NCI-H2029 (cell line): ENCODE measurements at regions not wholly inside any gene's neighbourhood (a gene's known extent, or its start where the extent isn't known, plus 50 kb on each side); places are given as distances from the start of the nearest gene placed in this dataset.
"Not testable (repeated sequence)": the region's sequence is repeated elsewhere in the genome, so short reads cannot be mapped to it uniquely, and the experiment has no call there.

Source experiments
- DNase-seq: peaks from one replicate; lab custom pipeline; 2025; lab: John Stamatoyannopoulos, UW

DNA sequence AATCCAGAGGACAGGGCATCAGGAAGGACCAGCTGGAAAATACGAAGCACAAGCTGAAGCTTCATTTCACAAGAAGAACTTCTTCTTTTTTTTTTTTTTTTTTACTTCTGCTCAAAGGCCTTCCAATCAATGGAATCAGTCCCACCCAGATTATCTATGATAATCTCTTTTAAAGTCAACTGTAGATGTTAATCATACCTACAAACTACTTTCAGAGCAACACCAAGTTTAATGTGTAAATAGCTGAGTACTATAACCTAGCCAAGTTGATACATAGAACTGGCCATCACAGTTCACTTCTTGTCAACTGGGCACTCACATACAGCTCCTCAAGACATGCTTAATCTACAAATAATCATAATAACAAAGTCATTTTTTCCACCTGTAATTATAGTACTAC, 1645.9 kb upstream of the CELF4 start:
- no peak for DNase-seq

DNA sequence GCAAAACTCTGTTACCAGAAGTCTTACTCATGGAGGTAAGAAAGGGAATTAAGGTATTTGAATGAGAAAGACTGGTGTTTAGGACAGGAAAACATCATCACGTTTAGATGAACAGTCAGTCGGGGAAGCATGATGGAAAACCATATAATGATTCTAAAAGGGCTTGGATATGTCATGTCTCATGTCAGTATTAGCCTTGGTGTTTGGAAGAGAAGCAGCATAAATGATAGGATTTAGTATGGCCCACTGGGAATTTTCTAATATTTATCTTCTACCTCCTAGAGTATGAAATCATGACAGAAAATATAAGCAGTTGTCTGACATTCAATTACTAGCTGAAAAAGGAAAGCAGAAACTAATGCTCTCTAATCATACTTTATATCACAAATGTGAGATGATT, 1643.6 kb upstream of the CELF4 start:
- no peak for DNase-seq

DNA sequence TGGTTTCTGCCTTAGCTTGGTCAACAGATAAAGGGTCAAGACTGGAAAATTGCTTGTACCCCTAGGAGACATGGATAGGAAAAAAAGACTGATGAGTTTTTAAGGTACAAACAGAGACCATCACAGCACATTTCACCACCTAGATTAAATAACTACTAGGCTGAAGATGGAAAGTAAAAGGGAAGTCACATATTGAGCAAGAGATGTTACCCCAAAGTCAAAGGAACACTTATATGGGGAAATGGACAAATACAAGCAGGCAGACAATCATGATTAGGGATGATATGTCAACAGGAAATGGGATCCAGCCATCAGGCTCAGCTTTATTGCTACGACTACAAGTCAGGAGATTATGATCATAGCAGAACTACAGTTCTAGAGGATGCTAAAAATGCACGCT, 1643.1 kb upstream of the CELF4 start:
- DNase-seq: no peak

DNA sequence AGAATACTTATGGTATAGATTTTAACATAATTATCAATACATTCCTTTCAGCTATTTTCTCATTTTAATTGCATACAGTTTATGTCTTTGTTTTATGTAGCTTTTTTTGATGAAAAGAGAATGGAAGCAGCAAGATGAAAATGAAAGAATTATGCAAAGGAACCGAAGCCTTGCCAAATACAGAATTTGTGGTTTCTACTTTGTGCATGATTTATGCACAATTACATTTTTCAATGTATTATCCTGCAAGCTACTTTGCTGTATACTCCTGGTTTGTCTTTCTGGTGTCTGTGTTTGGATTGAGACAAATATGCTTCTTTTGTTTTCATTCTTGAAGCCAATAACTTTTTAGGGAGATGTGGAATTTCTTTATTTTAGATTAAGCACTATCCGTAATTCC, 1642.6 kb upstream of the CELF4 start:
- DNase-seq: no peak

DNA sequence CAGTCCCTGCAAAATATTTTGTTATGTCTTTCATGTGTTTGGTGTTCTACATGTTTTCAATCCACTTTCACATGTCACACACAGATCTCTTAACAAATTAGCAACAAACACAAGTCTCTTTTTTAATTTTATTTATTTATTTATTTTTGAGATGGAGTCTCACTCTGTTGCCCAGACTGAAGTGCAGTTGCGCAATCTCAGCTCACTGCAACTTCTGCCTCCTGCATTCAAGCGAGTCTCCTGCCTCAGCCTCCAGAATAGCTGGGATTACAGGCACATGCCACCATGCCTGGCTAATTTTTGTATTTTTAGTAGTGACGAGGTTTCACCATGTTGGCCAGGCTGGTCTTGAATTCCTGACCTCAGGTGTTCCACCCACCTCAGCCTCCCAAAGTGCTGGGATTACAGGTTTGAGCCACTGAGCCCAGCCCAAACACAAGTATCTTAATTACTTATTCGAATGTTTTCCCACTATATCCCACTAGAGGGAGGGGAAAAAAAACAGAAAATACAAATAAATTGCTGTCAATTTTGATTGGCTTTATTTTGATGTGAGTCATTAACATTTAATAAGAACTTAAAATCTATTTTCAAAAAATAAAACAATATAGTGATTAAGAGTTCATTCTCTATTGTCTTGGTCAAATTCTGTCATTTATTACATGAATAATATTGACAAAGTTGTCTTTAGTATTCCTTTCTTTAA, 1641.0 kb upstream of the CELF4 start:
- DNase-seq: not testable (repeated sequence)

DNA sequence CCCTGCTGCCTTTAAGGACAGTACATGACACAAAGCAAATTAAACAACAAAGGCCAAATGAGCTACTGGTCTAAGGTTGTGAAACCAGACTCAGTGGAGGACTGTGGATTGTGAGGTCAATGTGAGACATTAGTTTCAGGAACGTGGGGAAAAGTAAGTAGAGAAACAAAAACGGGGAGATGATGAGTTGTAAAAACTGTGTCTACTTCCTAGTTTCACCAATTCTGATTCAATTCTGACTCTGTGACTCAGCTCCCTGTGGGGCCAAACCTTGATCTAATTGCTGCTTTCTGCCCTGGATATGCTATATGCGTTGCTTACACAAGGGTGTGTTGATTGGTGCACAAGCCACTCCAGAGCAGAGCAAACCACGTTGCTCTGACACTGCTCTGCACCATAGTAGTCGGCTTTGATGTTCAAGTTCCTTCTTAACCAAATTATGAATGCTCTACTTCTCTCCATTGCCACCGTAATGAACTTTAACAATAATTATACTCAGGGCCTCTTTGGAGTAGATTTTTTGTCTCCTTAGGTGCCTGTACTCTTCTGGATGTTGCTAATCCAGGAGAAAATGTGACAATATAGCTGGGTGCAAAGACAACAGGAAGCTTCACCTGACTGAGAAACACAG, 1640.1 kb upstream of the CELF4 start:
- DNase-seq: no peak

DNA sequence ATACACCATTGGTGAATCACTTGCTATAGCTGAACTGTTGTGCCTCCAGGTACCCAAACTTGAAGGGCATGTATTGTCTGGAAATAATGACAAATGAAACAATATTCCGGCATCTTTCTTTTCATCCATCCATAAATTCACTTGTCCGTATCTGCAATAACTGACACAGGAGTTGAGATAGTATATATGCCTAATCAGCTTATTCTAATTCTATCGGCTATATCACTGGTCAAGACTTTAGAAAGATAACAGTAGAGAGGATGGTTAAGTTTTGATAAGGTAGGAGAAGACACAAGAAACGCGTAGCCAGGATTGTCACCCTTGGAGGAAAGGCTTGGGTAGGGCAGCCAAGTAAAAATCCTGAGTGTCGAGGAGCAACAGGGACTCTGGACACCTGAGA, 1634.6 kb upstream of the CELF4 start:
- no peak for DNase-seq

DNA sequence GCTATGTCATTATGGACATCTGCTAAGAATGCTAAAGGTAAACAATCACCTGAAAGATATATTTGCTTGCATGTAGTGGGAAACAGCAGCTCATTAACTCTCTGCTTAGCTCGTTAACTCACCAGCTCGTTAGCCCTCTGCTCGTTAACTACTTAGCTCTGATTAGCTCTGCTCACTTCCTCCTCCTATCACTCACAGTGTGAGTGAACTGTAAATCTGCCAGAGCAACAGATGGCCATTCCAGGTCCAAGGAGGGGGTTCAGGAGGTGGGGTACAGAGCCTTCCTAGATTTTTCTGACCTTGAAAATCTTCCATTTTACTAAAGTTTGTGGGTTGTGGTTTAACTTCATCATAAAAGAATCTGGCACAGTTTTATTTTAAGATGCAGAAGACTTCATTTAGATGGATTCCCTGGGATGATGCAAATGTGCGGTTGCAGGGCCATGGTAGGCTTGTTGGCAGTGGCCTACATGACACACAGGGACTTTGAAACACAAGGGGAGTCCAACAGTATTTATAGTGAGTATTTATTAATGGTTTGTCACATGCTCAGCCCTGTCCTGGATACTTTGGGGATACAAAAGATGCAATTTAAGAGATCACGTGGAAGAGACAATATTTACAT, 1633.7 kb upstream of the CELF4 start:
- no peak for DNase-seq

DNA sequence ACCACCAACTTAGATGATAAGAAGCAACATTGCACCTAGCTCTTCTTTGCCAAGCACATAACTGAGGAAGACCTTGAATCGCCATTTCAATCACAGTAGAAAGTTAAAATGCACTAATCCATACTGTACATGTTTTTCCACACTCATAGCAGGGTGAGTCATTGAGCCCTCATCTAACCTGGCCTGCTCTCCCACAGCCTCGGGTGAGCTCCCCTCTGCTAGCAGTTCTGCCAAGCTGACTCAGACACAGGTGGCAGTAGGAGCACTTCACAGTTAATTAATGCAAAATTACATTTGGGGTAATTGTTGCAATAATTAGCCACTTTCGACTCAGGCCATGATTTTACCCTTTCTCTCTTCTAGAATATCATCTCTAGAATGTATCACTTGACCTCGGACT, 1632.8 kb upstream of the CELF4 start:
- no peak for DNase-seq

DNA sequence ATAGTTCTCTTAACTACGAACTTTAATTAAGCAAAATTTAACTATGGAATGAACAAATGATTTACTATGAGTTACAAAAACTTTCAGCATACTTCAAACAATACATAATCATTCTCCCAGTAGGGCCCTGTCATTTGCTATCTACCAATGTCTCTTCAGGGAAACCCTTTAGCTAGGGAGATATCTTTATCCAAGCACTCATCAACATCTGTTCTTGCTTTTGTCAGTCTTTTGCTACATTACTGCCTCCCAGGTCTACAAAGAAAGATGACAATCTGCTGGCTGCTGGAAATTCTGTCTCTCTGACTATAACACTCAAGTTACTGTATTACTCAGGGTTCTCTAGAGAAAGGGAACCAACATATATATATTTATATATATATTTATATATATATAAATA, 1626.3 kb upstream of the CELF4 start:
- DNase-seq: no peak

DNA sequence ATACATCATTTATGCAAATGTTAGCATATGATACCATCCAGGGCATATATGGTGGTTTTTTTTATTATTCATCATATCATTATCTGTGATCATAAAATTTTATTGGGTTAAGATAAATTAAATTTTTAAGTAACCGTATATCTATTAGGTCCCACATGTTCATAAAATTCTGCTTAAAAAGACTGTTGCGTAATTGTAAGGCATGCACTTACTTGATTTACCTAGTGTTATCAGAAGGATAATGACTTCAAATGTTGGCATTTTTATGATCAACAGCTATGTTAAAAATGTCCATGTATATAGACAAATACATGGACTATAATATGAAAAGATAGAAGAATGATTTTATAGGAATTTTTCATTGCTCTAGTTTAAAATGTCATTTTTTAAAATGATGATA, 1625.5 kb upstream of the CELF4 start:
- no peak for DNase-seq

DNA sequence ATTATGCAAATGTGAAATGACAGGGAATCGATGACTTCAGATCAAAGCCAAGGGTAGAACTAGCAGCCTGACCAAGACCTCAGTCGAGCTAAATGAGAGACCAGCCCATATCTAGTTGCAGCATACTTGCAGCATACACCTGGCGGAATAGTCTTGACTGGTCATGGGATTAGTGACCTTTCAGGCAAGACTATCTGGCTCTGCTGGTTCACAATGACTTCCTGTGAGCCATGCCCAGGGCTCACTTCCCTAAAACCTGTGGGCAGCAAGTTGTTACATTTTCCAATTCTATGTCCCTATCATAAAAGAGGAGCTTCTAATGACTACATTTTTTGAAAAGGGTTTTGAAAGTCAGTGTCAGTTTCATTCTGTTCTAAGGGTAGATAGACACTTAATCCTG, 1624.9 kb upstream of the CELF4 start:
- DNase-seq: no peak

DNA sequence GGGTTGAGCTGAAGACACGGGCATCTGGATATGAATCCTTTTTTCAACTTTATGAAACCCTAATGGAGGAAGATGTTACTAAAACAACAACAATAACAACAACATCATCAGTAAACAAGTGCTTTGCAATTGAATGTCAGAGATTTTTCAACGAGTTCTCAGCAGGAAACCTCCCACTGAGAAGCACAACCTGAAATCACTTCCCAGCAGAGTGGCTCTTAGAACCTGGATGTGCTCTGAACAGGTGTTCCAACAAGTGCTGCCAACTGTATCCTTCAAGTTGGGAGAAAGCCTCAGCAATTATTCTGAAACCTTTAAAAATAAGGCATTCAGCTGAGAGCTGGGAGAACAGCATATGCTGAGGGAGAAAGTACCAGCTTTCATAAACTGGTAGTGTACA, 1622.7 kb upstream of the CELF4 start:
- DNase-seq: peak; percentile 12

DNA sequence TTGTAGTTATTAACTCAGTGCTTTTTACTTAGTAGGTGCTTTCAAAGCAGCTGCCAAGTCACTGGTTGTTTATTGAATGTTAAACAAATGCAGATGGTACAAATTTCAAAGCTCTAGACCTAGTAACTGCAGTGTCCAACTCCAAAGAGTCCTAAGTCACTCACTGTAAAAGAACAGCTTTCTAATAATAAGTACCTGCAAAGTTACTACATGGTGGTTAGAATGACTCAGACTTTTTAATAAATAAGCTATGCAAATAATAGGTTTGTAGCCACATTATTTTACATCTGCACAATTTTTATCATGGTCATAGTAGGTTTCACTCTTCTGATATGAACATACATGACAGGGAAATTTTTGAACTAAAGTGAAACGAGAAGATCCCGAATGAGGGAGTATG, 1620.4 kb upstream of the CELF4 start:
- no peak for DNase-seq

DNA sequence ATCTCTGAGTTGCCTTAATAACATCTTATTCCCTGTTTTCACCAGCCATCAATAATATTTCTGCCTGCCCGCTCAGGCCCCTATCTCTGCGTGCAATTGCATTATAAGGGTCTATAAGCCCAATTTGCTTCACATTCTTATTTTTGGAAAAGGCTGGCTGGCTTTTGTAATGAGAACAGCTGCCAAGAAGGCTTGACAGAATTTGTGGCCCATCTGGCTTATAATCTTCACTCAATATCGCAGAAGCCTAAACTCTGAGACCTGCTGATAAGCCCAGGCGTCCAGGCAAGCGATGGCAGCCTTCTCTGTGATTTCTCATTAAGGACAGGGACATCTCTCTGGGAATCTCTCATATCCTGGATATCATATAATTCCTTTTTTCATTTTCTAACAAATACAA, 1618.6 kb upstream of the CELF4 start:
- no peak for DNase-seq

DNA sequence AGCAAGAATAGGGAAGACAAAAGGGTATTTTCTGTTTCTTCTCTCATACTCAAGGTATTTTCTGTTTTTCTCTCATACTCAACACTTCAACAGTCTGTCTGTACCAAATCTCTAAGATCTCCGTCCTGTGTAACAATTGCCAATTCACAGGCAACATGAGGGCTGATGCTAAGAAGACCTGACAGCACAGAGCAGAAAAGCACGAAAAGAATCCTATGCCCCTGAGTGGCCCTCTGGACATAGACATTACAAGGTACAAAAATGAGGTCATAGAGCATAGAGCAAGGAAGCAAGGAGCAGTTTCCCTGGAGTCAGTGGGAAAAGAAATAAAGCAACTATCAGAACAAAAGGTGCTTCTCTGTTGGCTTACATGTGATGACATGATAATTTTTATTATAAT, 1612.6 kb upstream of the CELF4 start:
- DNase-seq: no peak

DNA sequence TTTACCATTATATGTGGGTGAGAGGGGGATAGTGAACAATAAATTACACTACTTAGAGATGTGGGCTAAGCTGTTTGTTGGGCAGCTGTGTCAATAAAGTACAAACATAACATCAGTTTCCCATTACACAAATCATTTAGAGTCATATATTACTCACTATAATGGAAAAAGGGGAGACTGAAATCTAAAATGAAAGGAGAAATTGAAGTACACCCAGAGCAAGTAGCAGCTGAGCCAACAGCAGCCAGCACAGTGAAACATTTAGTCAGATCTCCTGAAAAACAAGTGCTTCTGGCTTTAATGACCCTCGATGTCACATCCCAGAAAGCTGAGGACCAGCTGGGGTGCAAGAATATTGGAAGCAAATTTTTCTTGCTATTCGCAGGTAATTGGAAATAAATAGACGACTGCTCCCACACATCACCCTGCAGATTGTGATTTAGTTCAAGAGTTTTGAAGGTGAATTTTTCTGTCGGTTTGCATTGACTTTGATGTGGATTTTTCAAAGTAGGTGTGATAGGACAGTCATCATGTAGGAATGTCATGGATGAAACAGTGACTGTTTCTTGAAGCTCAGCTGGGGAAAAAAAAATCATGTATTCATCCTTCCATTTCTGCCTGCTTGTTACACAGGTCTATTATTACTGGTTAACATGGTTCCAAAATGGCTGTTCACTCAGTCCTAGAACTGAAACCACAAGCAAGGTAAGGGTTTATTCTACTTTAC, 1607.3 kb upstream of the CELF4 start:
- DNase-seq: peak; percentile 32

DNA sequence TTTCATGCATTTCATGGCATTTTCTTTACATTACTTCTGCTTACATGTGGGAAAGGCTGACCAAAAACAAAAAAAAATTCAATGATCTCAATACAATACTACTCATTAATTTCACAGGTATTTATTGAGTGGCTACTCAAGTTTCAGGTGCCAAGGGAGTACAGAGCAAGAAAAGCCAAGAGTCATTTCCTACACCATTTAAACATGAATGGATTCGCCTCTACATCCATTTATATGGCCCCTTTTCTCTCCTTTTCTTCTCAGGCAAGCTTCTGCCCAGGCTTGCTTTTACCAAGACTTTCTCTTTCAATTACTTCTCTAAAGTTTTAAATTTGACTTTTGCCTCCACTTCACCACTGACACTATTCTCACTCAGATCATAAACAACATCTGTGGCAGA, 1603.1 kb upstream of the CELF4 start:
- no peak for DNase-seq

DNA sequence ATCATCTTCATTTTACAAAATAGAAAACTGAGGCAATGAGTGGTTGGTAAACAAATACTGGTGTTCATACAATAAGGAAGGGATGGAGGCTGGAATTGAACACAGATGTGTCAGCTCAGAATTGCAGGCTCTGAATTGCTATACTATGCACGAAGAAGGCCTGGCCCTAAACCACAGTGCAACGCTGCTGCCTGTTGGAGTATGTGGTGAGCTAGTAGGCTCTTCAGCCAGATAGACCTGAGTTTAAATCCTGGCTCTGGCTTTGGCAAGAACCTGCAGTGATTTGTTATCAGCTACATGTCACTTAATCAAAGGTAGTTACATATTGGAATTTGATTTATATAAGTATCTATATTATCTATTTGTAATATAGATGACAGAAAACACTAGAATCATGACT, 1602.4 kb upstream of the CELF4 start:
- no peak for DNase-seq

DNA sequence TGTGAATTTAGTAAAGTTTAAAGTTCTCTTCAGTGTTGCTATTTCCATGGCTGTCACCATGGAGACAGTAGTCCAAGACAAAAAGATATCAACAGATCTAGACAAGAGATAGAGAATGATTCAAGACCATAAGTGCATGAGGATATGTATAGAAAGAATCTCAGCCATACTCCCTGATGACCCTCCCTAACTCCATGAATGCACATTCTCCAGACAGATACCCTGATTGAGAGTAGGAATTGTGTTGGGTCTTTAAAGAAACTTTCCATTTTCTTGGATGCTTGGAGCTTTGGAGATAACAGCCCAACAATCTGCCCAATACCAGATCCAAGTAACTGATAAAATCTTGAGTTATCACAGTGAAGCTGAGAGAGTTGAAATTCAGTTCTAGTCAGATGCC, 1601.2 kb upstream of the CELF4 start:
- DNase-seq: no peak

DNA sequence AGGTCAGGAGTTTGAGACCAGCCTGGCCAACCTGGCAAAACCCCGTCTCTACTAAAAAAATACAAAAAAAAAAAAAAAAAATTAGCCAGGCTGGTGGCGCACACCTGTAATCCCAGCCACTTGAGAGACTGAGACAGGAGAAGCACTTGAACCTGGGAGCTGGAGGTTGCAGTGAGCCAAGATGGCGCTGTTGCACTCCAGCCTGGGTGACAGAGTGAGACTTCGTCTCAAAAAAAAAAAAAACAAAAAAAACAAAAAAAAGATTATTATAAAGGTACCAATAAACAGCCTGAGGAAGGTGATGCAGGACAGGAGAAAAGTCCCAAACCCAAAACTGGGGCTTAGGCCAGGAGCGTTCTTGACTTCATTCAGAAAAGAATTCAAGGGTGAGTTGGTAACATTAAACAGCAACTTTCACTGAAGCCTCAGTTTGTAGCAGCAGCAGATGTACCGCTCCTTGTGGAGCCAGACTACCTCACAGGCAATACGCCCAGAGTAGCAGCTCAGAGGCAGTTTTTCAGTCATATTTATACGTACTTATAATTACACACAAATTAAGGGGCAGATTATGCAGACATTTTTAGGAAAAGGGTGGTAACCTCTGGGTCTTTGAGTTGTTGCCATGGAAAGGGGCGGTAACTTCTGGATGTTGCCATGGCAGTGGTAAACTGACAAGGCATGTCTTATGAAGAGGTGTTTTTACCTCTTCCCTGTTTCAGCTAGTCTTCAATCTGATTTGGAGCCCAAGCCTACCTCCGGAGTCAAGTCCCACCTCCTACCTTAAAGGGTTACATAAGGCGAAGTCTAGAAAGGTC, 1596.6 kb upstream of the CELF4 start:
- DNase-seq: peak; percentile 4

DNA sequence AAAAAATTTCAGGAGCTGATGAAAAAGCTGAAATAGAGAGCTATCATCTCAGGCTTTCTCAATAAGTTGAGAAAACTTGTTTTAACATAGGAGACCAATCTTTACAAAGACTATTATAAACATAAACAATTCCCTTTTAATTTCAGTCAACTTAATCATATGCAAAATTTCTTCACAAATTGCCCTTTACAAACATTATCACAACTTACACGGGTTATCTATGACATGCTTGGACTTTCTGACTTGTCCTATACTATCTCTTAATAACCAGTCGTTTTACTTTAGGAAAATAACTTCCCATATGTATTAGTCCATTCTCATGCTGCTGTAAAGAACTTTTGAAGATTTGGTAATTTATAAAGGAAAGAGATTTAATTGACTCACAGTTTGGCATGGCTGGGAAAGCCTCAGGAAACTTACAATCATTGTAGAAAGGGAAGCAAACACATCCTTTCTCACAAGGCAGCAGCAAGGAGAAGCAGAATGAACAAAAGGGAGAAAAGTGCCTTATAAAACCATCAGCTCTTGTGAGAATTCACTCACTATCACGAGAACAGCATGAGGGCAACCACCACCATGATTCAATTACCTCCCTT, 1583.7 kb upstream of the CELF4 start:
- no peak for DNase-seq
